ENCODE measurements at regions not wholly inside any gene's neighbourhood (a gene's known extent, or its start where the extent isn't known, plus 50 kb on each side); places are given as distances from the start of the nearest gene placed in this dataset.

- Histone ChIP-seq H3K27me3 (ENCODE audit: insufficient read depth, low read length) (peaks cover 17% of the 10 kb centered on the region; the same call in 1 of the 2 replicates), H3K4me1 (ENCODE audit: control insufficient read depth in 1 of 2, insufficient read depth in 2 of 2, low read length in 2 of 2) (no peaks in the 10 kb centered on the region), H3K9me2 (ENCODE audit: insufficient read depth) (no peaks in the 10 kb centered on the region), H3K27ac (ENCODE audit: low read depth, low read length) (no peak overlapping the region), H3K79me2 (ENCODE audit: insufficient read depth, low read length) (no peaks in the 10 kb centered on the region), H3K4me3 (replicated peaks in 1 of 2; ENCODE audit: low read depth in 1 of 2, low read length in 2 of 2) (no peak overlapping the region), H2AFZ (ENCODE audit: low read depth, low read length, poor library complexity, severe bottlenecking) (no peak overlapping the region), H4K20me1 (ENCODE audit: insufficient read depth) (no peaks in the 10 kb centered on the region), H3K9ac (ENCODE audit: low read length) (no peak overlapping the region), H3K4me2 (ENCODE audit: low read length) (no peak overlapping the region), H3K36me3 (ENCODE audit: control insufficient read depth in 1 of 2, insufficient read depth in 2 of 2, low read length in 2 of 2) (no peaks in the 10 kb centered on the region), H3K9me3 (ENCODE audit: control insufficient read depth in 1 of 2, insufficient read depth in 1 of 2, low read depth in 1 of 2, low read length in 2 of 2) (no peaks in the 10 kb centered on the region)
- ATAC-seq (no peak), DNase-seq (ENCODE audit: low read depth, low spot score) (no peak)
- intact Hi-C loops (cut with micrococcal nuclease) = no loop called here
- BruUV-seq (replicated peaks) = no TSS peak
- ChIA-PET POLR2A (no interaction called here), CTCF (no interaction called here), RAD21 (ENCODE audit: low non-redundant PET in 1 of 2, low total read pairs in 2 of 2, uncharacterized antibody in 2 of 2, unreplicated experiment in 2 of 2) (no interaction called here)
- TF ChIP-seq POLR2AphosphoS5 (IDR thresholded peaks at IDR 0.05; ENCODE audit: low read depth, low read length) (no peak), EZH2 (IDR thresholded peaks at IDR 0.05) (no peak), ZBTB33 (IDR thresholded peaks at IDR 0.05; ENCODE audit: extremely low read depth, insufficient replicate concordance, low read length) (no peak), ELF1 (IDR thresholded peaks at IDR 0.05; ENCODE audit: borderline replicate concordance, low read depth) (no peak), CTCF (IDR thresholded peaks at IDR 0.05 in 2 of 3, conservative IDR thresholded peaks at IDR 0.05 in 1 of 3; ENCODE audit: borderline replicate concordance in 1 of 3, insufficient read depth in 1 of 3, low read depth in 2 of 3, low read length in 2 of 3) (no peak), ZFX (IDR thresholded peaks at IDR 0.05) (no peak), SRF (IDR thresholded peaks at IDR 0.05; ENCODE audit: low read depth) (no peak), CBX3 (IDR thresholded peaks at IDR 0.05; ENCODE audit: low read depth) (no peak), SP1 (IDR thresholded peaks at IDR 0.05; ENCODE audit: low read depth) (no peak), TCF7L2 (IDR thresholded peaks at IDR 0.05; ENCODE audit: borderline replicate concordance, extremely low read depth, insufficient read depth, insufficient read length) (no peak), ZNF274 (IDR thresholded peaks at IDR 0.05; ENCODE audit: low read depth, low read length) (no peak), FOSL1 (IDR thresholded peaks at IDR 0.05; ENCODE audit: low read depth) (no peak), CEBPB (IDR thresholded peaks at IDR 0.05; ENCODE audit: low read depth) (no peak), REST (IDR thresholded peaks at IDR 0.05; ENCODE audit: low read depth) (no peak), SIN3A (IDR thresholded peaks at IDR 0.05; ENCODE audit: low read depth) (no peak), EZH2phosphoT487 (IDR thresholded peaks at IDR 0.05; ENCODE audit: borderline replicate concordance) (no peak), EGR1 (IDR thresholded peaks at IDR 0.05; ENCODE audit: low read depth) (no peak)
- TF ChIP-seq, protein P1, sequence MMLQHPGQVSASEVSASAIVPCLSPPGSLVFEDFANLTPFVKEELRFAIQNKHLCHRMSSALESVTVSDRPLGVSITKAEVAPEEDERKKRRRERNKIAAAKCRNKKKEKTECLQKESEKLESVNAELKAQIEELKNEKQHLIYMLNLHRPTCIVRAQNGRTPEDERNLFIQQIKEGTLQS (IDR thresholded peaks at IDR 0.05) = no peak
Observed at GRCh38 chr18:11246495-11247300, 97.3 kb upstream of the PIEZO2 start.

Data from HCT116 (cell line).